HL-60 (cell line): ENCODE measurements at regions not wholly inside any gene's neighbourhood (a gene's known extent, or its start where the extent isn't known, plus 50 kb on each side); places are given as distances from the start of the nearest gene placed in this dataset.
A peak's percentile ranks its signal among the peaks of the same experiment; 100 is the strongest.

Experiments
- DNase-seq, 2 experiments: peaks; one replicate each; pipeline ENCODE4 v3.0.0-alpha.2; 2010 to 2020; ENCODE audit warnings: low read depth in 1 of 2, low spot score in 1 of 2
- H3K27ac ChIP-seq: fragments of 250-450 bp; sonication (Bioruptor Pico); replicated peaks from 2 replicates; pipeline ENCODE4 v1.5.1; 2020; ENCODE audit warnings: mild to moderate bottlenecking, moderate library complexity
- H3K27me3 ChIP-seq: fragments of 250-450 bp; sonication (Bioruptor Pico); 2 replicates; pipeline ENCODE4 v1.5.1; 2021; ENCODE audit warnings: mild to moderate bottlenecking, moderate library complexity; ENCODE audit not compliant: insufficient read depth, poor library complexity, severe bottlenecking
- H3K4me3 ChIP-seq: replicated peaks from 2 replicates; pipeline ENCODE4 v1.5.1; 2011; ENCODE audit warnings: mild to moderate bottlenecking, control low read depth, low read length; ENCODE audit not compliant: insufficient read depth
- GABPA ChIP-seq: IDR thresholded peaks from 2 replicates; pipeline ENCODE4 v1.6.1; 2012; ENCODE audit warnings: low read depth
- POLR2AphosphoS5 ChIP-seq: IDR thresholded peaks from 2 replicates; pipeline ENCODE4 v1.6.1; 2012; ENCODE audit warnings: low read depth
- SPI1 ChIP-seq: IDR thresholded peaks from 2 replicates; pipeline ENCODE4 v1.6.1; 2012; ENCODE audit warnings: low read depth, mild to moderate bottlenecking, borderline replicate concordance
- TF ChIP-seq, protein P1 (sequence below): IDR thresholded peaks from 2 replicates; pipeline ENCODE4 v1.6.1; 2012; ENCODE audit warnings: low read depth; ENCODE audit not compliant: insufficient replicate concordance
- TF ChIP-seq, protein P2 (sequence below): IDR thresholded peaks from one replicate; pipeline ENCODE4 v1.5.1; 2011; ENCODE audit warnings: low read length, control low read depth, inconsistent platforms; ENCODE audit not compliant: insufficient read depth

DNA sequence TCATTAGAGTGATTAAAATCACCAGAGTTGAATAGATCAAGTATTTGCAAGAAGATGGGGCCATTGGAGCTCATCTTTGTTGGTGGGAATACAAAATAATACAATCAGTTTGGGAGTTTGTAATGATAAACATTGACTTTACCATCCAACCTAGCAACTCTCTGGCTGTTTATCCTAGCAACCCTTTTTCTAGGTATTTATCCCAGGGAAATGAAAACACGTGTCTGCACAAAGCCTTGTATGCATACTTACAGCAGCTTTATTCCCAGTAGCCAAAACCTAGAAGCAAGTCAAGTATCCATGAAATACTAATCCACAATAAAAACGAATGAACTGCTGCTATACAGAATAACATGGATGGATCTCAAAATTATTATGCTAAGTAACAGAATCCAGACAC, 152.7 kb upstream of the DAB2 start:
- TF ChIP-seq GABPA (no peak), POLR2AphosphoS5 (no peak), SPI1 (no peak)
- TF ChIP-seq, protein P1, sequence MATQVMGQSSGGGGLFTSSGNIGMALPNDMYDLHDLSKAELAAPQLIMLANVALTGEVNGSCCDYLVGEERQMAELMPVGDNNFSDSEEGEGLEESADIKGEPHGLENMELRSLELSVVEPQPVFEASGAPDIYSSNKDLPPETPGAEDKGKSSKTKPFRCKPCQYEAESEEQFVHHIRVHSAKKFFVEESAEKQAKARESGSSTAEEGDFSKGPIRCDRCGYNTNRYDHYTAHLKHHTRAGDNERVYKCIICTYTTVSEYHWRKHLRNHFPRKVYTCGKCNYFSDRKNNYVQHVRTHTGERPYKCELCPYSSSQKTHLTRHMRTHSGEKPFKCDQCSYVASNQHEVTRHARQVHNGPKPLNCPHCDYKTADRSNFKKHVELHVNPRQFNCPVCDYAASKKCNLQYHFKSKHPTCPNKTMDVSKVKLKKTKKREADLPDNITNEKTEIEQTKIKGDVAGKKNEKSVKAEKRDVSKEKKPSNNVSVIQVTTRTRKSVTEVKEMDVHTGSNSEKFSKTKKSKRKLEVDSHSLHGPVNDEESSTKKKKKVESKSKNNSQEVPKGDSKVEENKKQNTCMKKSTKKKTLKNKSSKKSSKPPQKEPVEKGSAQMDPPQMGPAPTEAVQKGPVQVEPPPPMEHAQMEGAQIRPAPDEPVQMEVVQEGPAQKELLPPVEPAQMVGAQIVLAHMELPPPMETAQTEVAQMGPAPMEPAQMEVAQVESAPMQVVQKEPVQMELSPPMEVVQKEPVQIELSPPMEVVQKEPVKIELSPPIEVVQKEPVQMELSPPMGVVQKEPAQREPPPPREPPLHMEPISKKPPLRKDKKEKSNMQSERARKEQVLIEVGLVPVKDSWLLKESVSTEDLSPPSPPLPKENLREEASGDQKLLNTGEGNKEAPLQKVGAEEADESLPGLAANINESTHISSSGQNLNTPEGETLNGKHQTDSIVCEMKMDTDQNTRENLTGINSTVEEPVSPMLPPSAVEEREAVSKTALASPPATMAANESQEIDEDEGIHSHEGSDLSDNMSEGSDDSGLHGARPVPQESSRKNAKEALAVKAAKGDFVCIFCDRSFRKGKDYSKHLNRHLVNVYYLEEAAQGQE: no peak
- H3K27me3 ChIP-seq: peaks cover 5% of the 10 kb centered on the region

DNA sequence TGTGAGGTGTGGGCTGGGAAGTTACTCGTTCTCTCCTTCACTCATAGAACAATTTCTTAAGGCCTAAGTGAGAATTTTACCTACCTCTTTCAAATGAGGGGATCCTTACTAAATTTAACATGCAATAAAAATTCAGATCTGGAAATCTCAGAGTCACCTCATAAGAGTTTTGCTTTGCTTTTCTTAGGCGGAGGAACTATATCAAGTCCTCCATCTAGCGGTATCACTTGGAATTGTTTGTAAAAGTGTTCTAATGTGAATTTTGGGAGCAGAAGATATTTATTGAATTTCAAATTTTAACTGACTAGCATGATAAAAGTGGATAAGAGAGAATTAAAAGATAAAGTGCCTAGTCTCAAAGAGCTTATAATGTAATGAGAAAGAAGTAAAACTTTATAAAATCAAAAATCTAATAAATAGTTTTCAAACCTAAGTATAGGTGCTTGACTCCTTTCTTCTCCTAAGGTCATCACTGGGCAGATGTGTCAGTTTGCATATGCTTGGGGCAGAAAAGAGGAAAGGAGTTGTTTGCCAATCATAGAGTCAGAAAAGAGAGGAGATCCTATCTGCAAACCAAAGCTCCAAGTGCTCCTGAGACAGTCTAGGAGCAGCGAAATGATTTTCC, 145.7 kb upstream of the DAB2 start:
- no peak for DNase-seq
- Histone ChIP-seq H3K27me3 (peaks cover 5% of the 10 kb centered on the region), H3K27ac (no peak overlapping the region), H3K4me3 (no peak overlapping the region)
- TF ChIP-seq, protein P2, sequence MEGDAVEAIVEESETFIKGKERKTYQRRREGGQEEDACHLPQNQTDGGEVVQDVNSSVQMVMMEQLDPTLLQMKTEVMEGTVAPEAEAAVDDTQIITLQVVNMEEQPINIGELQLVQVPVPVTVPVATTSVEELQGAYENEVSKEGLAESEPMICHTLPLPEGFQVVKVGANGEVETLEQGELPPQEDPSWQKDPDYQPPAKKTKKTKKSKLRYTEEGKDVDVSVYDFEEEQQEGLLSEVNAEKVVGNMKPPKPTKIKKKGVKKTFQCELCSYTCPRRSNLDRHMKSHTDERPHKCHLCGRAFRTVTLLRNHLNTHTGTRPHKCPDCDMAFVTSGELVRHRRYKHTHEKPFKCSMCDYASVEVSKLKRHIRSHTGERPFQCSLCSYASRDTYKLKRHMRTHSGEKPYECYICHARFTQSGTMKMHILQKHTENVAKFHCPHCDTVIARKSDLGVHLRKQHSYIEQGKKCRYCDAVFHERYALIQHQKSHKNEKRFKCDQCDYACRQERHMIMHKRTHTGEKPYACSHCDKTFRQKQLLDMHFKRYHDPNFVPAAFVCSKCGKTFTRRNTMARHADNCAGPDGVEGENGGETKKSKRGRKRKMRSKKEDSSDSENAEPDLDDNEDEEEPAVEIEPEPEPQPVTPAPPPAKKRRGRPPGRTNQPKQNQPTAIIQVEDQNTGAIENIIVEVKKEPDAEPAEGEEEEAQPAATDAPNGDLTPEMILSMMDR: peak; percentile 4
- TF ChIP-seq POLR2AphosphoS5: no peak

More for the DNA sequence above, 152.7 kb upstream of the DAB2 start:
- Histone ChIP-seq H3K27ac (no peak overlapping the region), H3K4me3 (no peak overlapping the region)
- no peak for DNase-seq

DNA sequence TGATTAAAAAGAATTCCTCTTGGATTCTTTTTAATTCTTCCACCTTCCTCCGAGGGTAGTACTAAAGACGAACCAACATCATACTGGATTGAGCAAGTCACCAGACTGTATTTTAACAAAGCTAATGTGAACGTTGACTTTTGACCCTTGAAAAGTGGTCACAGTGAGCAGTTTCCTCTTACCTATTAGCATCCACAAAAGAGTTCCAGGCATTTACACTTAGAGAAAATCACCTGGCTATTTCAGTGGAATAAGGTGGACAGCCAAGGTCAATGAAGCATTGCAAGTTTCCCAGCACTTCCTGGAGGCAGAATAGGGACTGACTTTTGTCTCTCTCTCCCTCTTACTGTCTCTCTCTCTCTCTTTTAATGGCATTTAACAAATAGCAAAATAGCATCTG, 145.1 kb upstream of the DAB2 start:
- TF ChIP-seq GABPA (no peak), SPI1 (no peak), POLR2AphosphoS5 (no peak)
- TF ChIP-seq, protein P1: no peak
- TF ChIP-seq, protein P2: no peak
- no peak overlapping the region for H3K4me3 ChIP-seq
- DNase-seq: no peak
- peaks cover 5% of the 10 kb centered on the region for H3K27me3 ChIP-seq
- H3K27ac ChIP-seq: no peak overlapping the region

DNA sequence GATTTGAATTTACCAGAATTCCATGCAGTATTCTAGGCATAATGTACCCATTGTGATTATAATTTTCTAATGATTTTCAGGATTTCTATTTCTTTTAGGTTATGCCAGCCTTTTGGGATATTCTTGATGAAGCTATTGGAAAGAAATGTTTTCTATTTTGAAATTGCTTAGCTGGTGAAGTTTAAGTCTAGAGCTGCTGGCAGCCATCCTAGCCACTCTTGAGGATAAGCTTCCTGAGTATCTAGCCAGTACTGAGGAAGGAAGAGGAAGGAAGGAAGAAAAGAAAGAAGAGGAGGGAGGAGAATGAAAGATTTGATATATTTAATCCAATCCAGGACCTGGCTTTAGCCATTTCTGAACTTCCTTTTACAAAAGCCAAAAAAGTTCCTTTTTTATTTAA, 142.1 kb upstream of the DAB2 start:
- no peak for TF ChIP-seq POLR2AphosphoS5
- TF ChIP-seq, protein P1: no peak
- no peak for TF ChIP-seq GABPA
- TF ChIP-seq, protein P2: no peak
- no peak for TF ChIP-seq SPI1
- no peak overlapping the region for H3K27ac ChIP-seq
- peaks cover 3% of the 10 kb centered on the region for H3K27me3 ChIP-seq
- no peak for DNase-seq
- no peak overlapping the region for H3K4me3 ChIP-seq
